K562 (cell line): ENCODE measurements at regions not wholly inside any gene's neighbourhood (a gene's known extent, or its start where the extent isn't known, plus 50 kb on each side); places are given as distances from the start of the nearest gene placed in this dataset.

Experiments
- HEY1 ChIP-seq: fragments of 250-450 bp; sonication (Bioruptor Pico); IDR thresholded peaks from 2 replicates; pipeline ENCODE4 v1.5.0; 2020; ENCODE audit warnings: mild to moderate bottlenecking, moderate library complexity, borderline replicate concordance
- NFXL1 ChIP-seq: fragments of 450-650 bp; formaldehyde crosslinking; IDR thresholded peaks from 2 replicates; pipeline ENCODE4 v1.4.0; 2021; ENCODE audit warnings: mild to moderate bottlenecking
- ZNF696 ChIP-seq: fragments of 250-450 bp; sonication (Bioruptor Pico); conservative IDR thresholded peaks from 2 replicates; pipeline ENCODE4 v1.4.0; 2020; ENCODE audit warnings: mild to moderate bottlenecking, moderate library complexity
- TF ChIP-seq, protein P1 (sequence below), 2 experiments: fragments of 450-650 bp; IDR thresholded peaks; 2 replicates each; pipeline ENCODE4 v1.6.1; 2016; ENCODE audit warnings: mild to moderate bottlenecking in 2 of 2, borderline replicate concordance in 1 of 2, low read depth in 1 of 2, moderate library complexity in 1 of 2
- TF ChIP-seq, protein P2 (sequence below): fragments of 450-650 bp; IDR thresholded peaks from 2 replicates; pipeline ENCODE4 v1.6.1; 2016; ENCODE audit warnings: antibody characterized with exemption
- TF ChIP-seq, protein P3 (sequence below): fragments of 250-450 bp; sonication (Bioruptor Pico); IDR thresholded peaks from 2 replicates; pipeline ENCODE4 v1.8.0; 2022; ENCODE audit warnings: inconsistent platforms

DNA sequence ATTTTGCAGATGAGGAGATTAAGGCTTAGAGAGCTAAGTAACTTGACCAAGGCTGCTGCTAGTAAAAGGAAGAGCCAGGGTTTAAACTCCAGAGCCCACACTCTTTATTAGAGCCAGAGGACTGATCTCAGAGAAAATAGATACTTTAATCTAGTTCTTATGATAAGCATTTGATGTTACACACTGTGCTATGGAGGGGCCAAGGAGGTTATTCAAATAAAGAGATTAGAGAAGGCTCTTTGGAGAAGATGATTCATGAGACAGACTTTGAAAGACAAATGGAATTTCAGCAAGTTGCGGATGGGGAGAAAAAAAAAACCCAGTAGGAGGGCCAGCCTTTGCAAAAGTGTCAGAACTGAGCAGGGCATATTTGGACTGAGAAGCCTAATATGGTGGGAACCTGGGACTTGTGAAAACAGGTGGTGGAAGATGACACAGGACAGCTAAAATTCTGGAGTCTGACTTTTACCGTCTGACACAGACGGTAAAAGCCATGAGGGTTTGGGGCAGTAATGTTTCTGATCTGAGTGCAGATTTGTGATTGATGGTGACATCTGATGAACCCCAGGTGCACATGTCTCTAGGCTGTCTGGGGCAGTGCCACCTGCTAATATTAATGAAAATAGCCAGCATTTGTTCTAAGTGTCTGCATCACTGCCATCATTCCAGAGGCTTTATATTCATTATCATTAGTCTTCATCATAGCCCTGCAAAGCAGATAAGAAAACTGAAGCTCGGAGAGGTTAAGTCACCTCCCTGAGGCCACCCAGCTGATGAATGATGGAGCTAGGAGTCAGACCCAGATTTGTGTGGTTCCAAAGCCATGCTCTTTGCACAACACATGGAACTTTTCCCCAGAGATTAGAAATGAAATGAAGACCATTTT lies 65.3 kb upstream of the CXCL14 start (continued):
- TF ChIP-seq, protein P1, sequence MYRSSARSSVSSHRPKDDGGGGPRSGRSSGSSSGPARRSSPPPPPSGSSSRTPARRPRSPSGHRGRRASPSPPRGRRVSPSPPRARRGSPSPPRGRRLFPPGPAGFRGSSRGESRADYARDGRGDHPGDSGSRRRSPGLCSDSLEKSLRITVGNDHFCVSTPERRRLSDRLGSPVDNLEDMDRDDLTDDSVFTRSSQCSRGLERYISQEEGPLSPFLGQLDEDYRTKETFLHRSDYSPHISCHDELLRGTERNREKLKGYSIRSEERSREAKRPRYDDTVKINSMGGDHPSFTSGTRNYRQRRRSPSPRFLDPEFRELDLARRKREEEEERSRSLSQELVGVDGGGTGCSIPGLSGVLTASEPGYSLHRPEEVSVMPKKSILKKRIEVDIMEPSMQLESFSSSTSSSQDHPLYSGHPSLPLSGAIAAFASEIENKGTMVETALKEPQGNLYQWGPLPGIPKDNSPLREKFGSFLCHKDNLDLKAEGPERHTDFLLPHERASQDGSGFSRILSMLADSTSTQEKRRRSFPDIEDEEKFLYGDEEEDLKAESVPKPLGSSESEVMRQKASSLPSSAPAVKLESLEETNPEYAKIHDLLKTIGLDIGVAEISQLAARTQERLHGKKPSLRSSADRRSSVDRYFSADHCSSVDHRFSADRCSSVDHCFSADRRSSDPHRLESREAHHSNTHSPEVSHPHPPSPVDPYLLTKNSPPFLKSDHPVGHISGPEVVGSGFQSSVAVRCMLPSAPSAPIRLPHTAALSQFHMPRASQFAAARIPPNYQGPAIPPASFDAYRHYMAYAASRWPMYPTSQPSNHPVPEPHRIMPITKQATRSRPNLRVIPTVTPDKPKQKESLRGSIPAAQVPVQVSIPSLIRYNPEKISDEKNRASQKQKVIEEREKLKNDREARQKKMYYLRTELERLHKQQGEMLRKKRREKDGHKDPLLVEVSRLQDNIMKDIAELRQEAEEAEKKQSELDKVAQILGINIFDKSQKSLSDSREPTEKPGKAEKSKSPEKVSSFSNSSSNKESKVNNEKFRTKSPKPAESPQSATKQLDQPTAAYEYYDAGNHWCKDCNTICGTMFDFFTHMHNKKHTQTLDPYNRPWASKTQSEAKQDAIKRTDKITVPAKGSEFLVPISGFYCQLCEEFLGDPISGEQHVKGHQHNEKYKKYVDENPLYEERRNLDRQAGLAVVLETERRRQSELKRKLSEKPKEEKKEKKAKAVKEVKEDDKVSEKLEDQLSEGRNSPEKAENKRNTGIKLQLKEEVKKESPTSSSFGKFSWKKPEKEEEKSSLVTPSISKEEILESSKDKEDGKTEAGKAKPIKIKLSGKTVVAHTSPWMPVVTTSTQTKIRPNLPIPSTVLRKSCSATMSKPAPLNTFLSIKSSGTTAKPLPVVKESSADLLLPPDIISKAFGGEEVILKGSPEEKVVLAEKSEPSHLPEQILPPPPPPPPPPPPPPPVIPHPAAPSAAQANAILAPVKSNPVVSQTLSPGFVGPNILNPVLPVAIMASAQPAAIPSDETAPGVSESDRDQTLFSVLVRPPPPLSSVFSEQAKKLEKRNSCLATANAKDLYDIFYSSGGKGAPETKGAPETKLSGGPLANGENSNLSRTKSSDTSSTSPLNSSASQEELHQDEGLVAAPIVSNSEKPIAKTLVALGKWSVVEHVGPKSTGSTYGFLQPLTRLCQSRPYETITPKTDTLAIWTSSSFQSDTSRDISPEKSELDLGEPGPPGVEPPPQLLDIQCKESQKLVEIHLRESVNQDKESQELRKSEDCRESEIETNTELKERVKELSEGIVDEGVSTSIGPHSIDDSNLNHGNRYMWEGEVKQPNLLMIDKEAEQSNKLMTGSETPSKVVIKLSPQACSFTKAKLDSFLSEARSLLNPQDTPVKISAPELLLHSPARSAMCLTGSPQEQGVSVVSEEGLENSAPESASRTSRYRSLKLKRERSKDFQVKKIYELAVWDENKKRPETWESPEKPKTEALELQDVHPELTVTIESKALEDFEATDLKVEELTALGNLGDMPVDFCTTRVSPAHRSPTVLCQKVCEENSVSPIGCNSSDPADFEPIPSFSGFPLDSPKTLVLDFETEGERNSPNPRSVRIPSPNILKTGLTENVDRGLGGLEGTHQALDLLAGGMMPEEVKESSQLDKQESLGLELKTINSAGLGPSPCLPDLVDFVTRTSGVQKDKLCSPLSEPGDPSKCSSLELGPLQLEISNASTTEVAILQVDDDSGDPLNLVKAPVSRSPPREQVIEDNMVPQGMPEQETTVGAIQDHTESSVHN (IDR thresholded peaks at IDR 0.05; ENCODE audit: borderline replicate concordance in 1 of 2, low read depth in 1 of 2), result no peak
- TF ChIP-seq HEY1 (CRISPR knock-in tag), result no peak
- TF ChIP-seq, protein P2, sequence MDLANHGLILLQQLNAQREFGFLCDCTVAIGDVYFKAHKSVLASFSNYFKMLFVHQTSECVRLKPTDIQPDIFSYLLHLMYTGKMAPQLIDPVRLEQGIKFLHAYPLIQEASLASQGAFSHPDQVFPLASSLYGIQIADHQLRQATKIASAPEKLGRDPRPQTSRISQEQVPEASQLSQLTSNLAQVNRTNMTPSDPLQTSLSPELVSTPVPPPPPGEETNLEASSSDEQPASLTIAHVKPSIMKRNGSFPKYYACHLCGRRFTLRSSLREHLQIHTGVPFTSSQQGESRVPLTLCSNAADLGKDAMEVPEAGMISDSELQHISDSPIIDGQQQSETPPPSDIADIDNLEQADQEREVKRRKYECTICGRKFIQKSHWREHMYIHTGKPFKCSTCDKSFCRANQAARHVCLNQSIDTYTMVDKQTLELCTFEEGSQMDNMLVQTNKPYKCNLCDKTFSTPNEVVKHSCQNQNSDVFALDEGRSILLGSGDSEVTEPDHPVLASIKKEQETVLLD, result no peak
- no peak for TF ChIP-seq NFXL1 (CRISPR knock-in tag)
- TF ChIP-seq, protein P3, sequence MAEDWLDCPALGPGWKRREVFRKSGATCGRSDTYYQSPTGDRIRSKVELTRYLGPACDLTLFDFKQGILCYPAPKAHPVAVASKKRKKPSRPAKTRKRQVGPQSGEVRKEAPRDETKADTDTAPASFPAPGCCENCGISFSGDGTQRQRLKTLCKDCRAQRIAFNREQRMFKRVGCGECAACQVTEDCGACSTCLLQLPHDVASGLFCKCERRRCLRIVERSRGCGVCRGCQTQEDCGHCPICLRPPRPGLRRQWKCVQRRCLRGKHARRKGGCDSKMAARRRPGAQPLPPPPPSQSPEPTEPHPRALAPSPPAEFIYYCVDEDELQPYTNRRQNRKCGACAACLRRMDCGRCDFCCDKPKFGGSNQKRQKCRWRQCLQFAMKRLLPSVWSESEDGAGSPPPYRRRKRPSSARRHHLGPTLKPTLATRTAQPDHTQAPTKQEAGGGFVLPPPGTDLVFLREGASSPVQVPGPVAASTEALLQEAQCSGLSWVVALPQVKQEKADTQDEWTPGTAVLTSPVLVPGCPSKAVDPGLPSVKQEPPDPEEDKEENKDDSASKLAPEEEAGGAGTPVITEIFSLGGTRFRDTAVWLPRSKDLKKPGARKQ (CRISPR knock-in tag), result no peak
- TF ChIP-seq ZNF696 (CRISPR knock-in tag), result no peak
- TF ChIP-seq, all 486 proteins: peak for 0
